ENCODE measurements at regions not wholly inside any gene's neighbourhood (a gene's known extent, or its start where the extent isn't known, plus 50 kb on each side); places are given as distances from the start of the nearest gene placed in this dataset.

DNA sequence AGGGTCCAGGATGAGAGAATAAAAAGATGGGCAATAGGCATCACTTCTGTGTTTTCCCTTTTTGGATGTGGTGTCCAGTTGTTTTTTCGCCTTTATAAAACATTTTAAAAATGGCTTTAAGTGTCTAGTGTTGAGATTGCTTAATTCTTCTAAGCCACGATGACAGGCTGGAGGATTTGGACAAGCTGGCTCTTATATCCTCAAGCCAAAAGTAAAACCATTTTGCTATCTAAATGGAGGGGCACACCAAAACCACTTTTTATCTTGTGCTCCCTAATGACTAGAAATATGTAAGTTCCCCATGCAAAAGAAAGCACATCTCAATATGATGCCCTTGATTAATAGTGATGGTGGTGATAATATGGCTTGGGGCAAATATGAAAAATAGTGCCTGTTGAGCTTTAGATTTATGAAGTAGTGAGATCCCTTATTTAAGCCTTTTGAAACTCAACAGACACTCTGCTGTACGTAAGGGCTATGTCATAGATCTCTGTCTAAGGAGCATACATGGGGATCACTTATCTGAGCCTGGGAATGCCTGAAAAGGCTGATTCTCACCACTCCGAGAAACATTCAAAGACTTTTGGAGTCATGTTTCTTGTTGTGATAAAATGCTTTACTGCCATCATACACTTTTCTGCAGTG, 185.5 kb downstream of the KCNS3 start:
- TF ChIP-seq, protein P1, sequence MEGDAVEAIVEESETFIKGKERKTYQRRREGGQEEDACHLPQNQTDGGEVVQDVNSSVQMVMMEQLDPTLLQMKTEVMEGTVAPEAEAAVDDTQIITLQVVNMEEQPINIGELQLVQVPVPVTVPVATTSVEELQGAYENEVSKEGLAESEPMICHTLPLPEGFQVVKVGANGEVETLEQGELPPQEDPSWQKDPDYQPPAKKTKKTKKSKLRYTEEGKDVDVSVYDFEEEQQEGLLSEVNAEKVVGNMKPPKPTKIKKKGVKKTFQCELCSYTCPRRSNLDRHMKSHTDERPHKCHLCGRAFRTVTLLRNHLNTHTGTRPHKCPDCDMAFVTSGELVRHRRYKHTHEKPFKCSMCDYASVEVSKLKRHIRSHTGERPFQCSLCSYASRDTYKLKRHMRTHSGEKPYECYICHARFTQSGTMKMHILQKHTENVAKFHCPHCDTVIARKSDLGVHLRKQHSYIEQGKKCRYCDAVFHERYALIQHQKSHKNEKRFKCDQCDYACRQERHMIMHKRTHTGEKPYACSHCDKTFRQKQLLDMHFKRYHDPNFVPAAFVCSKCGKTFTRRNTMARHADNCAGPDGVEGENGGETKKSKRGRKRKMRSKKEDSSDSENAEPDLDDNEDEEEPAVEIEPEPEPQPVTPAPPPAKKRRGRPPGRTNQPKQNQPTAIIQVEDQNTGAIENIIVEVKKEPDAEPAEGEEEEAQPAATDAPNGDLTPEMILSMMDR (IDR thresholded peaks at IDR 0.05): no peak
- no peak for TF ChIP-seq POLR2A (IDR thresholded peaks at IDR 0.05)
- TF ChIP-seq POLR2AphosphoS5 (IDR thresholded peaks at IDR 0.05): no peak

Measured in breast epithelium (tissue), 3 donors.